GM18870 (cell line): ENCODE measurements at regions not wholly inside any gene's neighbourhood (a gene's known extent, or its start where the extent isn't known, plus 50 kb on each side); places are given as distances from the start of the nearest gene placed in this dataset.

Source experiments
- ATAC-seq: cut with Tn5 transposase; IDR thresholded peaks from one replicate; pipeline ENCODE4 v1.9.1; 2021; ENCODE audit warnings: moderate library complexity; ENCODE audit not compliant: unreplicated experiment

DNA sequence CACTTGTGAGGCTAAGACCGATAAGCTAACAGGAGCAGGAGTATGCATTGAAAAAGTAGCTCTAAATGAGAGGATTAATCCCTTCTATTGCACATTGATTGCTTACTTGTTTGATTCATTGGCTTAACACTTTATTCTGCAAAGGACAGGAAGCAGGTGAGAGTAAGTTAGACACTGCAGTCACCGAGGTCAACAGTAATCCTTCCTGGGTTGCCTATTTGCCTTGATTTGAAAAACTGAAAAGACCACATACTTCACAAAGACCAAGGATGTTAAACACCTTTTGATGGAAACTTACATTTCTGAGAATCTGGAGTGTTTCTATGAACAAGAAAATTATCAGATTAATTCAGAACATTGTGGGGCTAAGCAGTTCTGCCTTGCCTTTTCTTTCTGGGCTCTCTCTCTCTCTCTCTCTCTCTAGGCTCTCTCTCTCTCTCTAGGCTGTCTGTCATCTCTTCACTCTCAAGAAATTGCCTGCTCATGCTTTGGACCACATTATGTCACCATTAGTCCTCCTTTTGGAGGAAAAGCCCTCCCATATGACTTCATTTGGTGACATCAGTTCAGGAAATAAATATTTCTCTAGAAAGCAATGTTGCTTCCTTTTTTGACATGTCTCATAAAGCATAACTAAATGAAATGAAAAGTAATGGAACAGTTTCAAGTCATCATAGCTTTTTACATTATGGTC lies 103.8 kb downstream of the TNFSF18 start:
- ATAC-seq = no peak

DNA sequence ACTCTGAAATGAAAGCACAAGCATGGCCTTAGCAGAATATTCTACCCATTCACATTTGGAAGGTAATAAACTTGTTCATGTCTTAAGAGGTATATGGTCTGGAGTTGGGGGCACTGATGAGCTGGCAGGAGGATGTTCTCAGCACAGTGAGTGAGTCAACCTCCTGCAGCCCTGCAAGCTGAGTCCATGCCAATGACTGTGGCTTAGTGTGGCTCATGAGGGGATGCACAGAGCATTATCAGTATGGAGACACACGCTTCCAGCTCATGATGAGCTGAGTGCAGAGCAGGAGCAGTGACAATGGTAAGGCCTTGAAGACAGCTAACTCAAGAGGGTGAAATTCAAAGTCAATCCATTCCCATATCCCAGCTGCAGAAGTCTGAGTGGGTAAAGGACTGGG lies 102.3 kb downstream of the TNFSF18 start:
- no peak for ATAC-seq

DNA sequence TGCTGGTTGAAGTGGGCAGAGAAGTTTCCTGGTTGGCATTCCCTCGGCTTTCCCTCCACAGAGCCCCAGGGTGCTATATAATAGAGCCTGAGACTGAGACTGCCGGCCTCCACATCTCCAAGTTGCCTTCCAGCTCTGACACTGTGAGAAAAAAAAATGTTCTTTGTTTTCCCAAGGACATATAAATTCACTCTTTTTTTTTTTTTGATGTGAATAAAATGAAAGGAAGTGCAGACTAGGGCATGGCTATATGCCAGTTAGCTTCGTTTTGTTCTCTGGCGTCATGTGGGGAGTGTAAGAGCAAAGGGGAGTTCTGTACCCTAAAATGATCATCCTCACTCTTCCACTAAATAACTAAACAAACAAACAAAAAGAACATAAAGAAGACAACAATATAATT lies 101.6 kb downstream of the TNFSF18 start:
- no peak for ATAC-seq

DNA sequence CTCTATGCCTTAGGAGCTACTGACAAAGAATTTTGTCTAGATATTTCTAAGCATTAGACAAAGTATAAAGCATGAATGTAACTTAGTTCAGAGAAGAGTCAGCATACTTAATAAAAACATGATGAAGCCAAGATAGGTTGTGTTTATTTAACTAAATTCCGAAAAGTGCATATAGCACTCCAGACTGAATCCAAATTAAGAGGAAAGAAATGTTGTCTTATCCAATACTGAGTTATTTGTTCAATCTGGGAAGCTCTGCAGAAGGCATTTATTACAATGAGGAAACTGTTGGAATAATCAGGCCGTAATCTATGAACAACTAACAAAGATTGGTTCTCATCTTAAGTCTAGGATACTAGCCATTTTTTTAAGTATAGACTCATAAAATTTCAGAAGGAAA lies 100.2 kb downstream of the TNFSF18 start:
- ATAC-seq = no peak

DNA sequence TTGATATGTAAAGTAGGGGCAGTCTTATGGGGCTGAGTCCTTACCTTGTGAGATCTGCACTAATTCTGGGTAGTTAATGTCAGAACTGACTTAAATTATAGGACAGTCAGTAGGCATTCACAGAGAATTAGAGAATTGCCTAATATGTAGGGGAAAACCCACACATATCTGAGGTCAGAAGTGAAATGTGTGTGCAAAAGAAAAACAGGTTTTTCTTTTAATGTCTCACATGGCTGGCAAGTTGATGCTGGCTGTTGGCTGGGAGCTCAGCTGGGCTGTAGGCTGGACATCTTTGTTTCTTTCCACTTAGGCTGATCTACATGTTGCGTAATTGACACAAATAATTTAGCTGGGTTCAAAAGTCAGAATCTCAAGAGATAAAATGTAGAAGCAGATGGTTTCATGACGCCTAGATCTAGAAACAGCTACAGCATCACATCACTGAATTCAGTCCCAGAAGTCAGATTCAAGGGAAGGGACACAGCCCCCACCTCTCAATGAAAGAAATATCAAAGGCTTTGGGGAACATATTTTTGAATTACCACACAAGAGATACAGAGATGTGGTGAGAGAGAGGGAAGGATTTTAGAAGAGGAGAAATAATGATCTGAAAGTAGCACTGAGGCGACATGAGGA lies 98.9 kb downstream of the TNFSF18 start:
- ATAC-seq = no peak

DNA sequence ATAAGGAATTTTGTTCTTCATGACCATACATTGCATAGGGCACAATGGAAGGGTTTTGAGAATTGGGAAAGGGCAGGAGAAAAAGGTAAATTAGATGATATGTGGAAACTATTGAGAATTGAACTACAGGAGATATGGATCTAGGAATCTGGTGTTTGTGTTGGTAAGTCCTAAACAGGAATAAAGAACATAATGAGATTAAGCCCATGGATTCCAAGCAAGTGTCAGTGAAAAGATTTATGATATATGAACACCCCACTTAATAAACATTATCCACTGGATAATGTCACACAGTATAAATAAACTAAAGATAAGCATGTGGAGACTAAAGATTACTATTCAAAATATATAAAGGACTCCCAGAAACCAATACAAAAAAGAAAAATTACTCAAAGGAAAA lies 98.2 kb downstream of the TNFSF18 start:
- ATAC-seq = no peak

DNA sequence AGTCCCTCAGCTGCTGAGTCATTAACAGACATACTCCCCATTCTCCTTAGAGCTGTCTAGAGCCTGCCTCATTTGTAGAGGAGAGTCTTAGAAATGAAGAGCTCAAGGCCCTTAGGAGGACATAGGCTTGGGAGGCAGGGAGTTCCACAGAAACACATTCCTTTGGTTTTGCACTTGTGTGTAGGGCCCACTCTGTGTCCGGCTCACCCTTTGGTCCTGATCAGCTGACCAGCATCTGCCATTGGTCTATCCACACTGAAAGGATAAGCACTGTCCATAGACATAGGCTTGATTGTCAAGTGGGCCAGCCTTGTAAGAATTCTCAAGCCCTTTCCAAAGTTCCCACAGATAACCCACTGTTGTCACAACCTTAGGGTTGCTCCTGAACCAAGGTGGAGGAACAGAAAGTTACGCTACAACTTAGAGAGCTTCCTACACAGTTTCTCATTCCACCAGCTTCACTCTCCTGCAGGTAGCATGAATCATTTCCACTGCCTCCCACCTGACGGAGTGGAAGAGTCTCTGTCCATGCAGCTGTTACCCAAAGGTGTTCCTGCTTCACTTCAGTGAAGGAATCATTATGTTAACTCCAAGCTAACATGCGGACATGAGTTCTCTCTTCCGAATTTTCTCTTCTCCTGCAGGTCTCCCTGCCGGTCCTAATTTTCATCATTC lies 96.1 kb downstream of the TNFSF18 start:
- no peak for ATAC-seq

DNA sequence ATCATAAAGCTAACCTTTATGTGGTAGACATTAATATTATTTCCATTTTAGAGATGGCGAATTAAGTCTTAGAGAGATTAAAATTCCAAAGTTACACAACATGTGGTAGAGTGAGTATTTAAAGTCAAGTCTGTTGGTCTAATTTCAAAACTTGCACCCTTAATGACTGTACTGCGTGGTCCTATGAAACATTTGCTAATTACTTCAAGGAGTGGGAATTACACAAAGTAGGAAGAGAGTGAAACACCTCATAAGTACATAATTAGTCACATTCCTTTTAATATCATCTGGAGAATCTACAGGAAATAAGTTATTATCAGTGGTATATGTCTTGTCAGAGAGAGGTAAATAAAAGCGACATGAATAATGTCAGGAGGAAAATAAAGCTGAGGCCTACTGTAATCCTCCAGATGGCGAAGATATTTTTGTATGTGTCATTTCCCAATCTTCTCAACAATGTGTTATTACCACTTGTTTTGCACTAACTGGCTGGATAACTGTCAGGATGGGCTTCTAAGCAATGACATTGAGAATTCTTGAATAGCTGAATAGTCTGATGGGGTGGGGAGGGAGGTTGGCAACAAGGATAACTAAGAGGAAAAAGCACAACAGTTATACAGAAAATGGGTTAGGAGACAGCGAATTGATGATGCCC lies 95.5 kb downstream of the TNFSF18 start:
- no peak for ATAC-seq

DNA sequence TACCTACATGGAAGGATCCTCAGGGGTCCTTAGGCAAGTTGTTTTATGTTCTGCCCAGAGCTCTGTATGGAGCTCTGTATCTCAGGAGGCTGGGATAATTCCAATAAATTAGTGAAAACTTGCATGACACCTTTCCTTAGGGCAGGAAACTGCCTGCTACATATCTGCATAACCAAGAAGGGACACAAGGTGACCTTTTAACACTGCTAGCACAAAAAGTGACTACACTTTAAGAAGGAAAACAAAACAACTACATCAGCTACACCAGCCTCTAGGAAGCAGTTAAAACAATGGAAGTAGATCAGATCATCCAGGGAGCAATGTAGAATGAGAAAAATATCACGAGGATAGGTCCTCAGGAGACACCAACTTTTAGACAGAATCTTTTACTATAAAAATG lies 93.9 kb downstream of the TNFSF18 start:
- ATAC-seq = no peak

DNA sequence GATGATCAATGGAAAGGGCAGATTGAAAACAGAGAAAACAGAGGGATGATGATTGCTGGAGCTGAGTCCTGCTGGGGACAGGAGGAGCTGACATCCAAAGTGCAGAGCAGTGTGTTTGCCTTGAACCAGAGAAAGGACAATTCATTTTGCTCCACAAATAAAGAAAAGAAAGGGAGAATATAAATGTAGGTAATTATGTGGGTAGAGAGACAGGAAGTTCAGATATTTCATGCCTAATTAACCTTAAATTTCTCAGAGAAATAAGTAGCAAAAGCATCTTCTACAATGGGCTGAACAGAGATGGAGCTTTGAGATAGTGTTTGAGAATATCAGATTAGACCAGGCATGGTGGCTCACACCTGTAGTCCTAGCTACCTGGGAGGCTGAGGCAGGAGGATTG lies 93.2 kb downstream of the TNFSF18 start:
- no peak for ATAC-seq

DNA sequence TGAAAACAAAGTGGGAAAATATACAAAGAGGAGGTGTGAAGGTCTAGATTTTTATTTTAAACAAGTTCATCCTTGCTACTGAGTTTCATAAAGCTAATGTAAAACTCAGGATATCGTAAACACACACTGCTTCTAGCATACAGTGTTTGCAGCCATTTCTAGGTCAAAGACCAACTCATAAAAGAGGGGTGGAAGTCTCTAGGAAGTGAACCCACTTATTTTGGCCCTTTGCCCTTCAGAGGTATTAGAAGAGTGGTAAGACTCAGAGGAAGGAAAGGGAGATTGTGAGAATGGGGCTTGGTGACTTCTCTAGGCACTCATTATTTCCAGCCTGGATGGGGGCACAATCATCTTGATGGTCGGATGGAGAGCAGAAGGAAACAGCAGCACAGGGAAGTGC lies 91.2 kb downstream of the TNFSF18 start:
- ATAC-seq = no peak

DNA sequence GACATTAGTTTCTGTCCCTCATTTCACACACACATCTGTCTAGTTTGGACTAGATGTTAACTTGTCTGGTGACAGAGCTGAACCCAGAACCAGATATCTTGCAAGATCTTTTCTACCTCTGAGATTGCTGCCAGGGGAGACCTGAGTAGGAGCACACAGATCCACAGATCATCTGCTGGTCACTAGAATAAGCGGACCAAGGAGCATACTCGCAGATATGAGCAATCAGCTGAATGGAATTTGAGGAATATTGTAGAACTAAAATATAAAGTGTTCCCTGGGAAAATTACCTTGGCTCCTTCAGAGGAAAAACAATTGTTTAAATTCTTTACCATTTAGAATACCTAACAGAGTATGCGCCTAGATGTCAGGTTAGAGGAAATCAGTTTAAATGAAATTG lies 90.7 kb downstream of the TNFSF18 start:
- no peak for ATAC-seq

DNA sequence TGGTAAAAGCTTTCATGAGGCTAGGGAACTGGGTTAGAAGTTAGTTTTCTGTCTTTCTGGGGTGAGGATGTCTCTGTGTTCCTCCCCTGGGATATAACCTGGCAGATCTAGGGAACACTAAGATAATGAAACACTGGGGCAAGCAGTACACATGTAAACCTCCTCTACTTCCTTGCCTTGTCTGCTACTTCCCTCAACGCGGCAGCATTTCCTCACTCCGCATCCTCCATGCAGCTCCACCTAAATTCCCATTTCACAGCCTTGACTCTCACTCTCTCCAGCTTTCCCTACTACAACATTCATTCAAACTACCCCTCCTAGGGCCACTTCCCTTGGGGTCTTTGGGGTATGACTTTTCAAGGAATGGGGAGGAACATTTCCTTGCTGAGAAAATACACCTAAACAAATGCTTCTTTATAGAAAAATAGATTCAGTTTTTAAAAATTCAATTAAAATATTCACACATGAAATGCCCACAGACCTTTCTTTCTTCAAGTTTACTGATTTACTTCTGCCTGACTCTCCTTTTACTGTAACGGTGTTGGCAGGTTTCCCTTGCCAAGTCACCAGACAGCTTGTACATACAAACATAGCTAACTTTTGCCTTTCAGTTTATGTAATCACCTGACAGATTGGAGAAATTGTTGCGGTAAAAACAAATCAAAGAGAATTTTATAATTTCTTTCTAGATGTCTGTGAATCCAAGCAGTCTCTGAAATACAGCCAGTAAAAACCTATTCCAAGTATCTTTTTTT lies 90.1 kb downstream of the TNFSF18 start:
- no peak for ATAC-seq

DNA sequence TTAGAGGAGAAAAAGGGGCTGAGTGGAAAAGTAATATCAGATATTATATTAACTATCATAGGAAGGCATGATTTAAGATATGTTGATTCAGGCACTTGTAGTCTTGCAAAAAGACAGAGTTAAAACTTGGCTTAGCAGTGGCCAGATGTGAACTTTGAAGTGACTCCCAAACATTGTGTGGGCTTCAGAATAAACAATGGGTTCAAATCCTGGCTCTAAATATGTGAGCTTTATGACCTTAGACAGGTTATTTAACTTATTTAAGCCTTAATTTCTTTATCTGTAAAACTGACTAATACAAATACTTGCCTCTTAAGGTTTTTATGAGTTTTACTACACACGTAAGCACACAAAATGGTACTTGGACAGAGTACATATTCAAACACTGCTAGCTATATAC lies 85.9 kb downstream of the TNFSF18 start:
- no peak for ATAC-seq

DNA sequence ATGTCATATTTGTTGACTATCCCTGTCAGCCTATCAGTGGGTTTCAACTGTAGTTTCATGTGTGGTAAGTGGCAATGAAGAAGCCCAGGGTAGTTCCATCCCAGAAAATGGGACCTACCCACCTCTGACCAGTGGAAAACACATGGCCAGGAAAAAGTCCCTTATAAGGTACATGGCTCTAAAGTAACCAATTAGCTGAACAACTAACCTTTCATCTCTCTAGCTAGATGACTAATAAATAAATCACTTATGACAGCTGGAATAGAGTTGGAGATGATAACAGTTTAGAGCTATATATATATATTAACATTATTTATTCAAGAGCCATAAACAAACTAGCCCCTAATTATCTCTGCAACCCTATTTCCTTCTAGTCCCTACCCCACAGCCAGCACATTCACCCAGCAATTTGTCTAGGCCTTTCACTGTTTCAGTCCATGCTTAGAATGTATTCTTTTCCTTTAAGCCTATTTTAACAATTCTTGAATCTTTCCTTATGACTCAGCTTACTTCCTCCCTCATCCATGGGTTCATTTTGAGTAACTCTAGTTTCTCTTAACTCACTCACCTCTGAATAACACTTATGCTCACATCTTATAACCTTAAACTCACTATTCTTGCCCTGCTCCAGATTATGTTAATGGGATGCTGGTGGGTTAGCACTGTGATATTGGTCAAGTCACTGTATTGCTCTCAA lies 83.7 kb downstream of the TNFSF18 start:
- ATAC-seq = no peak

DNA sequence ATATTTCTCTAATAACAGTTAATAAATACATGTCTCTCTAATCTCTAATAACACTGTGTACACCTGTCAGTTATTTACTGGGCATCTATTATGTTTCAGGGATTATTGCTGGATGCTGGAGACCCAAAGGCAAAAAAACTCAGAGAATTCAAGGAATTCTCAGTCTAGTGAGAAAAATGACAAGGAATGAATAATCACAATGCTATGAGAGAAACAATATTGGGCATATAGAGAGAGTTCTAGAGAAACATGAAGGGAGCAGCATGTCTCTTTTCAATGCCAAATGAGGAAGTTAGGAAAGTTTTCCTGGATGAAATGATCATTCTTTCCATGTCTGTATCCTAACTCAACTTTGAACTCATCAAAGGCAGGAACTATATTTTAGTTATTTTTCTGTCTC lies 82.8 kb downstream of the TNFSF18 start:
- ATAC-seq = no peak

DNA sequence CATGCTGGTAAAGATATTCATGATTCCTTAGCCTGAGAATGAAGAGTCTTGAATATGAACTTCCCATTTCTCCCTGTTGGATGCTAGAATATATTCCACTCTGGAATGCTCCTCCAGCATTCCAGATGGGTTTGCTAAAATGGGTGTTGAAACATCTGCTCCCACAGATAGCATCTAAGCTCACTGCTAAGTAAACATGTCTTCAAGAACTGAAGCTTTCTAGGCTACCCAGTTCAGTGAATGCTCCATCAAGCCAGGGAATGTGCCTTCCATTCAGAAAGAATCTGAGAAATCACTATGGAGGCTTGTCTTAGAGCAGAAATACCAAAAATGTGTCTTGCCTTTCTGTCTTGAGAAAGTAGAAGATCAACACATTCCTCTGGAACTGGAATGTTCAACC lies 81.1 kb downstream of the TNFSF18 start:
- ATAC-seq = no peak

DNA sequence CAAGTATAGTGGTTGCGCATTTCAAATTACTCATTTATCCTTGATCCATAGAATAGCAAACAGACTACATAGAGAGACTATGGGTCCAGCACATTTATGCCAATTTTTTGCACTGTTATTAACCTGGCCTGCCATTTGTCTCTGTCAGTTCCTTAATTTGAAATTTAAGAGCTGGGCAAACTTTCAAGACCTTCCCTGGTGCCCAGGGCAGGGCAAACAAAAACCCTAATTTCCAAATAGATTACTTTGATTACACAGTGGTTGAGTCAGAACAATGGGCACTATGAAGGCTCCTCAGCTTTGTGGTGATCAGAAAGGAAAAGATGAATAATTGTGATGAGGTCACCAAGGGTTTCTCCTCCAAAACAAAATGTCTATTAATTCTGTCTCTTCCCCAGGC lies 80.6 kb downstream of the TNFSF18 start:
- ATAC-seq = no peak

DNA sequence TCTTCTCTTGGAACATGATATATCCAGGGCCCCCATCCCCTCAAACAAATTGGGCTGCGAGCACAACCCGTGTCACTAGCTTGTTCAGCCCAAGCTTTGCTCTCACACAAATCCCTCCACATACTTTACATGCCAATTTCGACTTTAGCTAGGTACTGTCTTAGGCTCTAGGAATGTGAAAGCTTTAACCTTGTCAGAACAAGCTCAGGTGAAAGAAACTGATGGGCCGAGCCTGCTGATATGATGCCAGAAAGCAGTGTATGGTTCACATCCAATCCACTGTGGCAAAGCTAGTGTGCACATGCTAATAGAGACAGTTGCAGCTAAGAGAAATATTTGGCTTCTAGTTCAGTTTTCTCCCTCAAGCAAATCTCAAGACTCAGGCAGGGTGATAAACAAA lies 79.5 kb downstream of the TNFSF18 start:
- ATAC-seq = no peak

DNA sequence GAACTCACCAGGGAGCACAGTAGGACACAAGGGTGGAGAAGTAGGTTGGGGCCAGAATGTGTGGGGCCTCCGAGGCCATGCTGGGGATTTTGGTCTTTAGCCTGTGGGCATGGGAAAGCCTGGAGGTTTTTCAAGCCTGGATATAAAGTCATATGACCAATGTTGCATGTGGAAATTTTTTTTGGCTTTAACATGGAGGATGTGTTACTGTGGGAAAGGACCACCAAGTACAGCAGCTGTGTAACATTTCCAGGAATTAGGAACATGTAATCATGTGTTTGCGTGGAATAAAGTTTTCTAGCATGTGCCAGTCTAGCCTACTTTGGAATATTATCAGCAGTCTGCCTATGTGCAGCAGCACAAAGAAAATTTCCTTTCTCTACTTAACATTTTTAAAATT lies 78.5 kb downstream of the TNFSF18 start:
- ATAC-seq = no peak

DNA sequence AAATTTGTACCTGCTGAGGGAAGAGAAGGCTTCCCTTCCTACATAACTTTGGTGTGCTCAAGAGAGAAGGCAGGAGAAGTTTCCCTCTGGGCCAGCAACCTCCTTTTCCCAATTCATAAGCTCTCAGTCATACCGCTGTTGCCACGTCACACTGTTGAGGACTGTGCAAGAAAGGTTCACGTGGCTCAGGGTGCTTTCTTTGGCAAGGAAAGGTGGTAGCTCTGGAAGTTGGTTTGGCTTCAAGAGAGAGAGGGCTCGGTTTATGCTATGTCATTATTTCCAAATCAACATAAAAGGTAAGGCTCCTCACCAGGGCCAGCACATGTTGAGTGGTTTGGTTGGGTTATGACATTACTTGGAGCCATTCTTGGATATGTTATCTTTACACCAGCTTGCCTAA lies 77.3 kb downstream of the TNFSF18 start:
- no peak for ATAC-seq
